HCT116 (cell line): ENCODE measurements at regions not wholly inside any gene's neighbourhood (a gene's known extent, or its start where the extent isn't known, plus 50 kb on each side); places are given as distances from the start of the nearest gene placed in this dataset.

Experiments used
- ATAC-seq: fragments of 200-7000 bp; cut with Tn5 transposase; 2 replicates; pipeline ENCODE4 v1.9.1; 2020; ENCODE audit warnings: mild to moderate bottlenecking, moderate library complexity
- BruUV-seq: library from RNA; stranded (reverse); fragments of 400-500 nt; replicated peaks from 2 replicates; lab custom pipeline; 2021; lab: Mats Ljungman, UMichigan
- CTCF ChIA-PET: fragments of 300-600 bp; sonication (Branson Sonifier 250); formaldehyde crosslinking; loops from one replicate; lab custom pipeline; 2021; ENCODE audit warnings: antibody characterized with exemption; lab: Charles Lee
- POLR2A ChIA-PET: fragments of 300-600, 350-600 bp; sonication (Branson Sonifier 250); formaldehyde crosslinking; loops from one replicate; lab custom pipeline; 2021; ENCODE audit warnings: antibody characterized with exemption; lab: Charles Lee
- RAD21 ChIA-PET, 2 experiments: fragments of 300-600 bp; sonication (Branson Sonifier 250); formaldehyde crosslinking; loops; one replicate each; lab custom pipeline; 2023; ENCODE audit warnings: low total read pairs in 2 of 2; ENCODE audit not compliant: uncharacterized antibody in 2 of 2, unreplicated experiment in 2 of 2, low non-redundant PET in 1 of 2; lab: Charles Lee
- DNase-seq: peaks from one replicate; pipeline ENCODE4 v3.0.0-alpha.2; 2010; ENCODE audit warnings: low read depth, low spot score
- H2AFZ ChIP-seq: fragments of 200-600 bp; shearing (Covaris generic), sonication (generic); 2 replicates; pipeline ENCODE4 v1.6.1; 2017; ENCODE audit warnings: low read depth, mixed run types, mixed read lengths, antibody characterized with exemption, low read length; ENCODE audit not compliant: poor library complexity, severe bottlenecking
- H3K27ac ChIP-seq: 2 replicates; pipeline ENCODE4 v1.5.1; 2012; ENCODE audit warnings: low read depth, low read length
- H3K27me3 ChIP-seq: fragments of 200-600 bp; sonication (generic); 2 replicates; pipeline ENCODE4 v1.6.1; 2016; ENCODE audit warnings: mixed run types, low read length, mixed read lengths; ENCODE audit not compliant: insufficient read depth
- H3K36me3 ChIP-seq, 2 experiments: fragments of 200-500 bp in 1 of 2; fragments of 200-600 bp in 1 of 2; sonication (Bioruptor generic) in 1 of 2; sonication (generic) in 1 of 2; 2 replicates each; pipeline versions ENCODE4 v1.5.1 to v1.6.1; 2014 to 2016; ENCODE audit warnings: low read length in 2 of 2, inconsistent platforms in 1 of 2, mixed read lengths in 1 of 2, mixed run types in 1 of 2; ENCODE audit not compliant: insufficient read depth in 2 of 2, control insufficient read depth in 1 of 2
- H3K4me1 ChIP-seq, 2 experiments: fragments of 200-600 bp in 1 of 2; sonication (generic) in 1 of 2; 2 replicates each; pipeline versions ENCODE4 v1.5.1 to v1.6.1; 2012 to 2017; ENCODE audit warnings: low read length in 2 of 2, inconsistent platforms in 1 of 2, mild to moderate bottlenecking in 1 of 2, mixed read lengths in 1 of 2, mixed run types in 1 of 2, moderate library complexity in 1 of 2; ENCODE audit not compliant: insufficient read depth in 2 of 2, control insufficient read depth in 1 of 2
- H3K4me2 ChIP-seq: fragments of 200-600 bp; sonication (generic); 2 replicates; pipeline ENCODE4 v1.6.1; 2017; ENCODE audit warnings: mixed run types, low read length, mixed read lengths
- H3K4me3 ChIP-seq, 2 experiments: fragments of 200-600 bp in 1 of 2; sonication (generic) in 1 of 2; replicated peaks in 1 of 2; 2 replicates each; pipeline ENCODE4 v1.5.1; 2011 to 2016; ENCODE audit warnings: low read length in 2 of 2, control low read depth in 1 of 2, low read depth in 1 of 2, mild to moderate bottlenecking in 1 of 2, mixed read lengths in 1 of 2, mixed run types in 1 of 2
- H3K79me2 ChIP-seq: fragments of 200-600 bp; sonication (generic); 2 replicates; pipeline ENCODE4 v1.6.1; 2017; ENCODE audit warnings: mild to moderate bottlenecking, mixed run types, low read length, moderate library complexity, mixed read lengths; ENCODE audit not compliant: insufficient read depth
- H3K9ac ChIP-seq: fragments of 200-600 bp; sonication (generic); 2 replicates; pipeline ENCODE4 v1.6.1; 2016; ENCODE audit warnings: low read length, mixed read lengths
- H3K9me2 ChIP-seq: fragments of 200-600 bp; sonication (generic), shearing (Covaris generic); 2 replicates; pipeline ENCODE4 v1.6.1; 2017; ENCODE audit warnings: mixed run types, mild to moderate bottlenecking, moderate library complexity; ENCODE audit not compliant: insufficient read depth
- H3K9me3 ChIP-seq, 2 experiments: fragments of 200-500 bp in 1 of 2; fragments of 200-600 bp in 1 of 2; sonication (Bioruptor generic) in 1 of 2; sonication (generic) in 1 of 2; 2 replicates each; pipeline ENCODE4 v1.6.1; 2014 to 2017; ENCODE audit warnings: low read length in 2 of 2, mixed read lengths in 2 of 2, inconsistent platforms in 1 of 2, low read depth in 1 of 2, mild to moderate bottlenecking in 1 of 2, mixed run types in 1 of 2, moderate library complexity in 1 of 2; ENCODE audit not compliant: control insufficient read depth in 1 of 2, insufficient read depth in 1 of 2
- H4K20me1 ChIP-seq: fragments of 200-600 bp; sonication (generic), shearing (Covaris generic); 2 replicates; pipeline ENCODE4 v1.6.1; 2017; ENCODE audit warnings: mixed run types, mild to moderate bottlenecking, moderate library complexity; ENCODE audit not compliant: insufficient read depth
- CBX3 ChIP-seq: IDR thresholded peaks from 2 replicates; pipeline ENCODE4 v1.6.1; 2012; ENCODE audit warnings: low read depth
- FOSL1 ChIP-seq: IDR thresholded peaks from 2 replicates; pipeline ENCODE4 v1.6.1; 2012; ENCODE audit warnings: low read depth
- JUND ChIP-seq: IDR thresholded peaks from 2 replicates; pipeline ENCODE4 v1.6.1; 2012
- POLR2AphosphoS5 ChIP-seq: IDR thresholded peaks from 2 replicates; pipeline ENCODE4 v1.6.1; 2011; ENCODE audit warnings: mild to moderate bottlenecking, low read depth, low read length, moderate library complexity
- SIN3A ChIP-seq: IDR thresholded peaks from 2 replicates; pipeline ENCODE4 v1.6.1; 2012; ENCODE audit warnings: low read depth
- SP1 ChIP-seq: IDR thresholded peaks from 2 replicates; pipeline ENCODE4 v1.6.1; 2012; ENCODE audit warnings: low read depth
- SRF ChIP-seq: IDR thresholded peaks from 2 replicates; pipeline ENCODE4 v1.6.1; 2012; ENCODE audit warnings: low read depth
- TCF7L2 ChIP-seq: IDR thresholded peaks from 2 replicates; pipeline ENCODE4 v1.7.0; 2011; ENCODE audit warnings: borderline replicate concordance, inconsistent platforms; ENCODE audit not compliant: insufficient read depth, insufficient read length; ENCODE audit errors: extremely low read depth
- intact Hi-C: fragments of 100-400 bp; cut with micrococcal nuclease; formaldehyde crosslinking; loops from 2 replicates; pipeline ENCODE4 v1.10.0; 2022
- TF ChIP-seq, protein P1 (sequence below): IDR thresholded peaks from 2 replicates; pipeline ENCODE4 v1.6.1; 2012
- TF ChIP-seq, protein P2 (sequence below): IDR thresholded peaks from 2 replicates; pipeline ENCODE4 v1.6.1; 2011; ENCODE audit warnings: mild to moderate bottlenecking, low read length, moderate library complexity; ENCODE audit not compliant: insufficient replicate concordance; ENCODE audit errors: extremely low read depth

DNA sequence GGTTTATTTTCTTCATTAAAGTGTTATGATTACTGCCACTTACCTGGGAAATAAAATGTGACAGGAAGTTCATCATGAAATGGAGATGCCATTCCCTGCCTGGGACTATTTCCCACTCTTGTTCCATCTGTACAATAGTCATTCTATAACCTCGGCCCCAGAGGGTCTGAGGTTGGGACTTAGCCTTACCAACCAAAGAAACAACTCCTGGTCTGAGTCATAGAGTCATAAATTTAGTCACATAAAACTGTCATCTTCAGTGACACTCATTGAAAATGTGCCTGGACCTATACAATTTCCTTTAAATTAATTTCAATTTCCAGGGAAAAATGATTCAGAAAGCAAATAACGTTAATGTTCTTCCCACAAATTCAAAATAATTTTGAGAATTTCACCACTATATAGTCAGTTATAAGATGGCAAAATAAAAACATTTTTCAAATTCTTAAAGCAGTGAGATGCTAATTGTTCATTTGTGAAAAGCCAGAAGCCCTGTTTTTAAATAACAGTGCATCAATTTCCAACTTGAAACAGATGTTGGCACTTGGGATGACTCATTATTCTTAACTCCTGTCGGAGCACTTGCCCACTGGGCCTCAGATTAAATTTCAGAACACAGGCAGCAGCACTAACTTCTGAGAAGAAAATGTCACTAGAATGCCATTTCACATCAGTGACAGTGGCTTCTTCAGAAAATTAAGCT is 201.2 kb upstream of the SMLR1 start:
- POLR2A ChIA-PET, result no interaction called here
- Histone ChIP-seq H3K79me2 (no peaks in the 10 kb centered on the region), H3K27me3 (no peaks in the 10 kb centered on the region), H3K36me3 (peaks cover 0 to 9% of the 10 kb centered on the region in 2 experiments; a peak in 1 of 4 replicates), H3K4me2 (peak overlapping the region; percentile 60), H4K20me1 (no peaks in the 10 kb centered on the region)
- intact Hi-C loops, result loop anchor here (5.0 kb wide), 1 partner anchor 124 kb away; no protein-coding TSS in a partner anchor
- ATAC-seq, result peak; percentile 94
- TF ChIP-seq JUND (peak; percentile 64), FOSL1 (peak; percentile 79), TCF7L2 (peak; percentile 27), SP1 (peak; percentile 56), SRF (peak; percentile 5; the same call in 1 of the 2 replicates), CBX3 (no peak), POLR2AphosphoS5 (no peak), SIN3A (peak; percentile 44; the same call in 1 of the 2 replicates)
- TF ChIP-seq, protein P1, sequence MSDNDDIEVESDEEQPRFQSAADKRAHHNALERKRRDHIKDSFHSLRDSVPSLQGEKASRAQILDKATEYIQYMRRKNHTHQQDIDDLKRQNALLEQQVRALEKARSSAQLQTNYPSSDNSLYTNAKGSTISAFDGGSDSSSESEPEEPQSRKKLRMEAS, result no peak
- TF ChIP-seq, protein P2, sequence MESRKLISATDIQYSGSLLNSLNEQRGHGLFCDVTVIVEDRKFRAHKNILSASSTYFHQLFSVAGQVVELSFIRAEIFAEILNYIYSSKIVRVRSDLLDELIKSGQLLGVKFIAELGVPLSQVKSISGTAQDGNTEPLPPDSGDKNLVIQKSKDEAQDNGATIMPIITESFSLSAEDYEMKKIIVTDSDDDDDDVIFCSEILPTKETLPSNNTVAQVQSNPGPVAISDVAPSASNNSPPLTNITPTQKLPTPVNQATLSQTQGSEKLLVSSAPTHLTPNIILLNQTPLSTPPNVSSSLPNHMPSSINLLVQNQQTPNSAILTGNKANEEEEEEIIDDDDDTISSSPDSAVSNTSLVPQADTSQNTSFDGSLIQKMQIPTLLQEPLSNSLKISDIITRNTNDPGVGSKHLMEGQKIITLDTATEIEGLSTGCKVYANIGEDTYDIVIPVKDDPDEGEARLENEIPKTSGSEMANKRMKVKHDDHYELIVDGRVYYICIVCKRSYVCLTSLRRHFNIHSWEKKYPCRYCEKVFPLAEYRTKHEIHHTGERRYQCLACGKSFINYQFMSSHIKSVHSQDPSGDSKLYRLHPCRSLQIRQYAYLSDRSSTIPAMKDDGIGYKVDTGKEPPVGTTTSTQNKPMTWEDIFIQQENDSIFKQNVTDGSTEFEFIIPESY, result no peak
- TF ChIP-seq, all 23 proteins: peak for 6
- DNase-seq, result peak; percentile 71
- H3K4me3 ChIP-seq, result peak overlapping the region in 1 of 2 experiments; percentile 12; a peak in 1 of 4 replicates
- H3K4me1 ChIP-seq, result peaks cover 14 to 24% of the 10 kb centered on the region in 2 experiments
- H3K9ac ChIP-seq, result peak overlapping the region; percentile 24
- no peaks in the 10 kb centered on the region for H3K9me2 ChIP-seq
- peak overlapping the region; percentile 94 for H2AFZ ChIP-seq
- H3K9me3 ChIP-seq, result peaks cover 0 to 9% of the 10 kb centered on the region in 2 experiments; a peak in 1 of 4 replicates
- peak overlapping the region; percentile 79 for H3K27ac ChIP-seq
- BruUV-seq, result no TSS peak
- ChIA-PET RAD21 (no interaction called here), CTCF (no interaction called here)
